H9 (cell line): ENCODE measurements at regions not wholly inside any gene's neighbourhood (a gene's known extent, or its start where the extent isn't known, plus 50 kb on each side); places are given as distances from the start of the nearest gene placed in this dataset.

Source experiments
- DNase-seq: peaks from one replicate; pipeline ENCODE4 v3.0.0-alpha.2; 2017
- H2AFZ ChIP-seq: one replicate; pipeline ENCODE4 v1.6.1; 2013; ENCODE audit warnings: mild to moderate bottlenecking, low read length, control low read depth, moderate library complexity
- H2AK5ac ChIP-seq: 2 replicates; pipeline ENCODE4 v1.6.1; 2013; ENCODE audit warnings: low read length, control low read depth, mixed read lengths; ENCODE audit not compliant: insufficient read length
- H2BK120ac ChIP-seq: one replicate; pipeline ENCODE4 v1.6.1; 2013; ENCODE audit warnings: low read depth, mild to moderate bottlenecking, low read length, control low read depth, inconsistent platforms; ENCODE audit not compliant: poor library complexity, severe bottlenecking
- H2BK12ac ChIP-seq: 2 replicates; pipeline ENCODE4 v1.6.1; 2013; ENCODE audit warnings: low read length, control low read depth, mixed read lengths, low read depth; ENCODE audit not compliant: insufficient read length
- H2BK15ac ChIP-seq: 2 replicates; pipeline ENCODE4 v1.6.1; 2013; ENCODE audit warnings: low read depth, low read length, control low read depth
- H2BK20ac ChIP-seq: one replicate; pipeline ENCODE4 v1.6.1; 2013; ENCODE audit warnings: low read depth, mild to moderate bottlenecking, low read length, control low read depth, inconsistent platforms; ENCODE audit not compliant: poor library complexity, severe bottlenecking
- H2BK5ac ChIP-seq: 2 replicates; pipeline ENCODE4 v1.6.1; 2013; ENCODE audit warnings: low read length, control low read depth, mixed read lengths; ENCODE audit not compliant: insufficient read length
- H3K14ac ChIP-seq: 2 replicates; pipeline ENCODE4 v1.6.1; 2013; ENCODE audit warnings: low read length, control low read depth; ENCODE audit not compliant: insufficient read depth
- H3K18ac ChIP-seq: 2 replicates; pipeline ENCODE4 v1.6.1; 2013; ENCODE audit warnings: low read depth, mild to moderate bottlenecking, mixed read lengths, low read length, control low read depth; ENCODE audit not compliant: insufficient read length
- H3K23ac ChIP-seq: 2 replicates; pipeline ENCODE4 v1.6.1; 2013; ENCODE audit warnings: low read length, control low read depth, mixed read lengths, low read depth; ENCODE audit not compliant: insufficient read length
- H3K23me2 ChIP-seq: 2 replicates; pipeline ENCODE4 v1.6.1; 2013; ENCODE audit warnings: low read depth, mild to moderate bottlenecking, mixed read lengths, low read length, control low read depth; ENCODE audit not compliant: insufficient read length, poor library complexity, severe bottlenecking
- H3K27ac ChIP-seq: 2 replicates; pipeline ENCODE4 v1.5.1; 2013; ENCODE audit warnings: low read length, control low read depth, mixed read lengths, low read depth; ENCODE audit not compliant: insufficient read length
- H3K27me3 ChIP-seq: 2 replicates; pipeline ENCODE4 v1.6.1; 2013; ENCODE audit warnings: low read length, control low read depth, inconsistent platforms; ENCODE audit not compliant: insufficient read depth
- H3K4ac ChIP-seq: 2 replicates; pipeline ENCODE4 v1.6.1; 2013; ENCODE audit warnings: low read depth, mild to moderate bottlenecking, control low read depth, inconsistent platforms, low read length, moderate library complexity
- H3K4me1 ChIP-seq: 2 replicates; pipeline ENCODE4 v1.6.1; 2013; ENCODE audit warnings: low read length, control low read depth, inconsistent platforms; ENCODE audit not compliant: insufficient read depth
- H3K4me2 ChIP-seq: 2 replicates; pipeline ENCODE4 v1.6.1; 2013; ENCODE audit warnings: low read length, control low read depth, mixed read lengths; ENCODE audit not compliant: insufficient read length, insufficient read depth
- H3K56ac ChIP-seq: 2 replicates; pipeline ENCODE4 v1.6.1; 2013; ENCODE audit warnings: low read depth, mild to moderate bottlenecking, mixed read lengths, low read length, control low read depth; ENCODE audit not compliant: insufficient read length
- H3K79me1 ChIP-seq: 2 replicates; pipeline ENCODE4 v1.6.1; 2013; ENCODE audit warnings: low read depth, mild to moderate bottlenecking, moderate library complexity, low read length, control low read depth, inconsistent platforms; ENCODE audit not compliant: insufficient read depth, poor library complexity, severe bottlenecking
- H3K79me2 ChIP-seq: 2 replicates; pipeline ENCODE4 v1.6.1; 2013; ENCODE audit warnings: low read length, control low read depth, inconsistent platforms; ENCODE audit not compliant: insufficient read depth
- H3K9ac ChIP-seq: 2 replicates; pipeline ENCODE4 v1.6.1; 2013; ENCODE audit warnings: low read length, control low read depth, mixed read lengths; ENCODE audit not compliant: insufficient read length; ENCODE audit errors: extremely low read depth
- H3K9me3 ChIP-seq: one replicate; pipeline ENCODE4 v1.6.1; 2013; ENCODE audit warnings: low read depth, low read length, inconsistent platforms; ENCODE audit not compliant: control insufficient read depth
- H3T11ph ChIP-seq: one replicate; pipeline ENCODE4 v1.6.1; 2013; ENCODE audit warnings: mild to moderate bottlenecking, low read length, control low read depth, inconsistent platforms
- H4K20me1 ChIP-seq: one replicate; pipeline ENCODE4 v1.6.1; 2013; ENCODE audit not compliant: control insufficient read depth, insufficient read length, insufficient read depth
- H4K5ac ChIP-seq: 2 replicates; pipeline ENCODE4 v1.6.1; 2013; ENCODE audit warnings: low read depth, mild to moderate bottlenecking, mixed read lengths, low read length, control low read depth; ENCODE audit not compliant: insufficient read length
- H4K8ac ChIP-seq: replicated peaks from 2 replicates; pipeline ENCODE4 v1.6.1; 2013; ENCODE audit warnings: low read length, control low read depth, mixed read lengths, low read depth; ENCODE audit not compliant: insufficient read length
- H4K91ac ChIP-seq: 2 replicates; pipeline ENCODE4 v1.6.1; 2013; ENCODE audit warnings: low read depth, mild to moderate bottlenecking, moderate library complexity, mixed read lengths, low read length, control low read depth; ENCODE audit not compliant: insufficient read length
- H3K27ac Mint-ChIP-seq, 3 experiments: 2 replicates in 2 of 3; 3 replicates in 1 of 3; pipeline ENCODE4 v1.8.0; 2020 to 2021; ENCODE audit warnings: mixed read lengths in 3 of 3, mild to moderate bottlenecking in 1 of 3, moderate library complexity in 1 of 3
- H3K27me3 Mint-ChIP-seq: 2 replicates; pipeline ENCODE4 v1.8.0; 2021; ENCODE audit warnings: low read depth, mild to moderate bottlenecking, moderate library complexity, mixed read lengths
- H3K36me3 Mint-ChIP-seq, 3 experiments: 2 replicates in 2 of 3; 3 replicates in 1 of 3; pipeline ENCODE4 v1.8.0; 2020 to 2021; ENCODE audit warnings: low read depth in 3 of 3, mixed read lengths in 3 of 3; ENCODE audit not compliant: insufficient read depth in 1 of 3
- H3K4me1 Mint-ChIP-seq, 2 experiments: 2 replicates each; pipeline ENCODE4 v1.8.0; 2020; ENCODE audit warnings: mixed read lengths in 2 of 2
- H3K4me3 Mint-ChIP-seq, 2 experiments: 2 replicates in 1 of 2; 3 replicates in 1 of 2; pipeline ENCODE4 v1.8.0; 2020 to 2021; ENCODE audit warnings: mild to moderate bottlenecking in 2 of 2, mixed read lengths in 2 of 2, moderate library complexity in 1 of 2
- H3K9me3 Mint-ChIP-seq, 2 experiments: 2 replicates in 1 of 2; 3 replicates in 1 of 2; pipeline ENCODE4 v1.8.0; 2020; ENCODE audit warnings: mild to moderate bottlenecking in 2 of 2, mixed read lengths in 2 of 2, moderate library complexity in 1 of 2
- CTCF ChIP-seq: fragments of 200-600 bp; sonication (generic); conservative IDR thresholded peaks from 3 replicates; pipeline ENCODE4 v1.8.0; 2021; ENCODE audit warnings: antibody characterized with exemption, mild to moderate bottlenecking
- WGBS: extraction: QIAGEN DNeasy Blood & Tissue Kit; methylation state at CpG from one replicate; pipeline ENCODE4 v1.1.7; 2013; ENCODE audit warnings: missing lambda C conversion rate, low lambda C conversion rate, mixed read lengths; ENCODE audit not compliant: insufficient read length; ENCODE audit errors: extremely low coverage; 5-methylcytosine and 5-hydroxymethylcytosine counted together

- Mint-ChIP-seq H3K9me3 (no peaks in the 10 kb centered on the region), H3K4me3 (no peak overlapping the region), H3K36me3 (no peaks in the 10 kb centered on the region), H3K27me3 (peaks cover 1% of the 10 kb centered on the region), H3K27ac (no peak overlapping the region), H3K4me1 (no peaks in the 10 kb centered on the region)
- Histone ChIP-seq H3K23me2 (no peaks in the 10 kb centered on the region), H3K4me2 (no peak overlapping the region), H3K9me3 (no peaks in the 10 kb centered on the region), H3K9ac (no peak overlapping the region), H3K56ac (no peak overlapping the region), H3K79me1 (no peaks in the 10 kb centered on the region), H2AK5ac (no peak overlapping the region), H2BK120ac (no peak overlapping the region), H2BK20ac (no peak overlapping the region), H2BK12ac (no peak overlapping the region), H2AFZ (no peak overlapping the region), H3K23ac (no peak overlapping the region), H3K18ac (no peak overlapping the region), H3T11ph (no peak overlapping the region), H4K91ac (no peak overlapping the region), H4K8ac (no peak overlapping the region), H2BK5ac (no peak overlapping the region), H3K79me2 (no peaks in the 10 kb centered on the region), H3K27me3 (no peaks in the 10 kb centered on the region), H2BK15ac (no peak overlapping the region), H3K4ac (no peak overlapping the region), H3K27ac (no peak overlapping the region), H3K14ac (no peak overlapping the region), H3K4me1 (no peaks in the 10 kb centered on the region), H4K5ac (no peak overlapping the region), H4K20me1 (no peaks in the 10 kb centered on the region)
- no peak for DNase-seq
- WGBS: no CpG with 5 or more reads among the region's 11 CpGs
- TF ChIP-seq CTCF: no peak
Measured at GRCh38 chr16:55045756-55046460, 115.2 kb downstream of the IRX5 start.
